ENCODE measurements at regions not wholly inside any gene's neighbourhood (a gene's known extent, or its start where the extent isn't known, plus 50 kb on each side); places are given as distances from the start of the nearest gene placed in this dataset.

- Histone ChIP-seq H3K9me3 (no peaks in the 10 kb centered on the region), H3K4me1 (ENCODE audit: low read depth) (no peaks in the 10 kb centered on the region), H3K4me3 (no peak overlapping the region), H3K36me3 (ENCODE audit: low read depth) (no peaks in the 10 kb centered on the region)
- DNase-seq = no peak
- no peak for ATAC-seq
- no peak for TF ChIP-seq CTCF (IDR thresholded peaks at IDR 0.05)
- intact Hi-C loops (cut with DNase I, micrococcal nuclease) = no loop called here
Measured at GRCh38 chr7:53520841-53521240, 485.4 kb downstream of the POM121L12 start.

GRCh38 chr7:53521638-53522184 is 486.3 kb downstream of the POM121L12 start:
- H3K4me3 ChIP-seq = no peak overlapping the region
- H3K4me1 ChIP-seq (ENCODE audit: low read depth) = no peaks in the 10 kb centered on the region
- no peak for ATAC-seq
- no peak for DNase-seq
- H3K9me3 ChIP-seq = no peaks in the 10 kb centered on the region
- intact Hi-C loops (cut with DNase I, micrococcal nuclease) = no loop called here
- no peak for TF ChIP-seq CTCF (IDR thresholded peaks at IDR 0.05)
- no peaks in the 10 kb centered on the region for H3K36me3 ChIP-seq (ENCODE audit: low read depth)

- Histone ChIP-seq H3K36me3 (ENCODE audit: low read depth) (no peaks in the 10 kb centered on the region), H3K4me1 (ENCODE audit: low read depth) (no peaks in the 10 kb centered on the region), H3K4me3 (no peak overlapping the region), H3K9me3 (no peaks in the 10 kb centered on the region)
- DNase-seq = no peak
- ATAC-seq = no peak
- TF ChIP-seq CTCF (IDR thresholded peaks at IDR 0.05) = no peak
- intact Hi-C loops (cut with DNase I, micrococcal nuclease) = no loop called here
Measured at GRCh38 chr7:53539558-53539957, 504.1 kb downstream of the POM121L12 start.

- no peak for TF ChIP-seq CTCF (IDR thresholded peaks at IDR 0.05)
- DNase-seq (no peak), ATAC-seq (no peak)
- no peaks in the 10 kb centered on the region for H3K4me1 ChIP-seq (ENCODE audit: low read depth)
- no peaks in the 10 kb centered on the region for H3K36me3 ChIP-seq (ENCODE audit: low read depth)
- H3K9me3 ChIP-seq = no peaks in the 10 kb centered on the region
- H3K4me3 ChIP-seq = no peak overlapping the region
- intact Hi-C loops (cut with DNase I, micrococcal nuclease) = no loop called here
Measured at GRCh38 chr7:53541475-53541874, 506.0 kb downstream of the POM121L12 start.

GRCh38 chr7:53542157-53542556 is 506.7 kb downstream of the POM121L12 start:
- no peaks in the 10 kb centered on the region for H3K4me1 ChIP-seq (ENCODE audit: low read depth)
- DNase-seq (no peak), ATAC-seq (no peak)
- TF ChIP-seq CTCF (IDR thresholded peaks at IDR 0.05) = no peak
- no peaks in the 10 kb centered on the region for H3K36me3 ChIP-seq (ENCODE audit: low read depth)
- no peak overlapping the region for H3K4me3 ChIP-seq
- intact Hi-C loops (cut with DNase I, micrococcal nuclease) = no loop called here
- no peaks in the 10 kb centered on the region for H3K9me3 ChIP-seq
